ENCODE measurements at regions not wholly inside any gene's neighbourhood (a gene's known extent, or its start where the extent isn't known, plus 50 kb on each side); places are given as distances from the start of the nearest gene placed in this dataset.

- DNase-seq: no peak
Observed at GRCh38 chr3:44065311-44066094, 176.2 kb upstream of the TOPAZ1 start.

GRCh38 chr3:44066806-44067205 lies 174.9 kb upstream of the TOPAZ1 start:
- no peak for DNase-seq

GRCh38 chr3:44067431-44067830 lies 174.3 kb upstream of the TOPAZ1 start:
- no peak for DNase-seq

- no peak for DNase-seq
Observed at GRCh38 chr3:44068753-44069152, 172.9 kb upstream of the TOPAZ1 start.

GRCh38 chr3:44069276-44069675 lies 172.4 kb upstream of the TOPAZ1 start:
- DNase-seq: no peak

GRCh38 chr3:44070841-44071546 lies 170.7 kb upstream of the TOPAZ1 start:
- DNase-seq: no peak

- DNase-seq: no peak
Observed at GRCh38 chr3:44072601-44073540, 168.8 kb upstream of the TOPAZ1 start.

- no peak for DNase-seq
Observed at GRCh38 chr3:44074181-44074580, 167.5 kb upstream of the TOPAZ1 start.

- no peak for DNase-seq
Observed at GRCh38 chr3:44076221-44076829, 165.4 kb upstream of the TOPAZ1 start.

- DNase-seq: no peak
Observed at GRCh38 chr3:44077267-44077666, 164.4 kb upstream of the TOPAZ1 start.

- no peak for DNase-seq
Observed at GRCh38 chr3:44078863-44079262, 162.8 kb upstream of the TOPAZ1 start.

- DNase-seq: no peak
Observed at GRCh38 chr3:44079916-44080315, 161.8 kb upstream of the TOPAZ1 start.

- DNase-seq: no peak
Observed at GRCh38 chr3:44080474-44081072, 161.1 kb upstream of the TOPAZ1 start.

GRCh38 chr3:44090036-44090435 lies 151.7 kb upstream of the TOPAZ1 start:
- DNase-seq: no peak

- DNase-seq: no peak
Observed at GRCh38 chr3:44092497-44092896, 149.2 kb upstream of the TOPAZ1 start.

- no peak for DNase-seq
Observed at GRCh38 chr3:44093531-44093930, 148.2 kb upstream of the TOPAZ1 start.

- no peak for DNase-seq
Observed at GRCh38 chr3:44098656-44099415, 142.8 kb upstream of the TOPAZ1 start.

GRCh38 chr3:44099566-44100297 lies 142.0 kb upstream of the TOPAZ1 start:
- DNase-seq: no peak

- no peak for DNase-seq
Observed at GRCh38 chr3:44100298-44100695, 141.4 kb upstream of the TOPAZ1 start.

- DNase-seq: no peak
Observed at GRCh38 chr3:44104043-44104442, 137.6 kb upstream of the TOPAZ1 start.
